Vagina (tissue), 2 donors: ENCODE measurements at regions not wholly inside any gene's neighbourhood (a gene's known extent, or its start where the extent isn't known, plus 50 kb on each side); places are given as distances from the start of the nearest gene placed in this dataset.
A peak's percentile ranks its signal among the peaks of the same experiment; 100 is the strongest.

Source experiments
- DNase-seq, 2 donors: peaks; one replicate each; pipeline ENCODE4 v3.0.0-alpha.2; 2017; ENCODE audit errors: extremely low spot score in 2 of 2
- H3K27ac ChIP-seq: fragments of 200-600 bp; sonication (generic); one replicate; pipeline ENCODE4 v1.5.1; 2019
- H3K27me3 ChIP-seq: fragments of 200-600 bp; sonication (generic); one replicate; pipeline ENCODE4 v1.5.1; 2019
- H3K36me3 ChIP-seq, 2 donors: fragments of 200-600 bp; sonication (generic); one replicate each; pipeline ENCODE4 v1.5.1; 2017 to 2019
- H3K4me1 ChIP-seq: fragments of 200-600 bp; sonication (generic); one replicate; pipeline ENCODE4 v1.5.1; 2019
- H3K4me3 ChIP-seq, 2 donors: fragments of 200-600 bp; sonication (generic); 1 replicate in 1 of 2; 2 replicates in 1 of 2; pipeline ENCODE4 v1.5.1; 2016 to 2019
- H3K9me3 ChIP-seq: fragments of 200-600 bp; sonication (generic); one replicate; pipeline ENCODE4 v1.5.1; 2019
- POLR2A ChIP-seq, 2 donors: fragments of 450-650 bp; IDR thresholded peaks; one replicate each; pipeline ENCODE4 v1.6.1; 2017; ENCODE audit warnings: antibody characterized with exemption in 2 of 2, mild to moderate bottlenecking in 2 of 2, moderate library complexity in 2 of 2
- POLR2AphosphoS5 ChIP-seq, 2 donors: sonication (generic); formaldehyde crosslinking; IDR thresholded peaks; one replicate each; pipeline ENCODE4 v1.9.0; 2017; ENCODE audit warnings: antibody characterized with exemption in 2 of 2, mild to moderate bottlenecking in 2 of 2, low read depth in 1 of 2; ENCODE audit not compliant: insufficient read depth in 1 of 2
- intact Hi-C: fragments of 100-400 bp; cut with DNase I; formaldehyde crosslinking; loops from one replicate; pipeline ENCODE4 v1.15.1; 2023
- TF ChIP-seq, protein P1 (sequence below), 3 experiments: fragments of 450-650 bp in 2 of 3; fragments of 200-600 bp in 1 of 3; sonication (generic) in 1 of 3; IDR thresholded peaks; one replicate each; pipeline ENCODE4 v1.5.1; 2017 to 2019; ENCODE audit warnings: antibody characterized with exemption in 3 of 3, mild to moderate bottlenecking in 2 of 3, moderate library complexity in 2 of 3

DNA sequence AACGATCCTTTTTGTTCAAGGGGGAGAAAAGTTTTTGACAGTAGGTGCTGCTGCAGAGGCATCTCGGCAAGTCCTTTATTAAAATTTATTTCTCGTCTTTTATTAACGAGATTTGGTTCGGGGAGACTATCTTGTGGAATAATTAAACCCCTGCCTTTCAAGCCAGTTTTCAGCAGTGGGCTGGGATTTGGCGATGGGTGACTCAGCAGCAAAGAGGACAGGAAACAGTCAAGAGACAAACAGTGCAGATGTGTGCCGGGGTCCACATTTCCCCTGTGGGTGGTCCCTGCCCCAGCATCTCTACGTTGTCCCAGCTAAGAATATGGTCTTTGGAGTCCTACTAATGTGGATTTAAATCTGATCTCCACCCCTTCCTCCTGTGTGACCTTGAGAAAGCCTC is 282.8 kb downstream of the CDH26 start:
- intact Hi-C loops = no loop called here
- peak; percentile 37 to 43 for DNase-seq
- TF ChIP-seq, protein P1, sequence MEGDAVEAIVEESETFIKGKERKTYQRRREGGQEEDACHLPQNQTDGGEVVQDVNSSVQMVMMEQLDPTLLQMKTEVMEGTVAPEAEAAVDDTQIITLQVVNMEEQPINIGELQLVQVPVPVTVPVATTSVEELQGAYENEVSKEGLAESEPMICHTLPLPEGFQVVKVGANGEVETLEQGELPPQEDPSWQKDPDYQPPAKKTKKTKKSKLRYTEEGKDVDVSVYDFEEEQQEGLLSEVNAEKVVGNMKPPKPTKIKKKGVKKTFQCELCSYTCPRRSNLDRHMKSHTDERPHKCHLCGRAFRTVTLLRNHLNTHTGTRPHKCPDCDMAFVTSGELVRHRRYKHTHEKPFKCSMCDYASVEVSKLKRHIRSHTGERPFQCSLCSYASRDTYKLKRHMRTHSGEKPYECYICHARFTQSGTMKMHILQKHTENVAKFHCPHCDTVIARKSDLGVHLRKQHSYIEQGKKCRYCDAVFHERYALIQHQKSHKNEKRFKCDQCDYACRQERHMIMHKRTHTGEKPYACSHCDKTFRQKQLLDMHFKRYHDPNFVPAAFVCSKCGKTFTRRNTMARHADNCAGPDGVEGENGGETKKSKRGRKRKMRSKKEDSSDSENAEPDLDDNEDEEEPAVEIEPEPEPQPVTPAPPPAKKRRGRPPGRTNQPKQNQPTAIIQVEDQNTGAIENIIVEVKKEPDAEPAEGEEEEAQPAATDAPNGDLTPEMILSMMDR (IDR thresholded peaks at IDR 0.05) = no peak
- TF ChIP-seq POLR2A (IDR thresholded peaks at IDR 0.05) = no peak
- TF ChIP-seq POLR2AphosphoS5 (IDR thresholded peaks at IDR 0.05; ENCODE audit: insufficient read depth in 1 of 2, low read depth in 1 of 2) = no peak

DNA sequence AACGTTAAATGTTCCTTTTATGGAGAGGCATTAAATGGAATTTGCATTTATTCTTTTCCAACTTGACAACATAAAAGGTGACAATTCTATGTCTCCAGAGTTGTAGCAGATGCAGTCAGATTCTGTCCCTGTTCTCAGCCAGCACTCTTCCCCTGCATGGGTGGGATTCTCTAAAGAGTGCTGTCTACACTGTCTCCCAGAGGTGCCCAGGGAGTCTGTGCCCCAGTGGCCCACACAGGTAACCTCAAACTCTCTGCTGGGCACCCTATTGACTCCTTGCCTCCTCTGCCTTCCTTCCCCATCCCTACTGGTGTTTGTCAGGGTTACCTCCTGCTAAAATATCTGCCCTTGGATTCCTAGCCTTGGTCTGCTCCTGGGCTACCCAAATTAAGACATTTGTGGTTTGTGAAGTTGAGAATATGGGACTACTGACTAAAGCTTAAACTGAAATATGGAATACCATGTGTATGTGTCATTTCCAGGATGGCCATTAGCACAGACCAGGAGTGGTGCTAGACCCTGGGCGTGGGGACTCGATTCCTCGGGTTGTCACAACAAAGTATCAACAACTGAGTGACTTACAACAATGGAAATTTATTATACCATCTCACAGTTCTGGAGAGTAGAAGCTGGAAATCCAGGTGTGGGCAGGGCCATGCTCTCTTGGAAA is 284.7 kb downstream of the CDH26 start:
- no peaks in the 10 kb centered on the region for H3K4me1 ChIP-seq
- peak in 1 of 2 donors; percentile 54 for DNase-seq
- H3K9me3 ChIP-seq = no peaks in the 10 kb centered on the region
- no peak overlapping the region for H3K27ac ChIP-seq
- TF ChIP-seq POLR2AphosphoS5 (IDR thresholded peaks at IDR 0.05; ENCODE audit: insufficient read depth in 1 of 2, low read depth in 1 of 2) (no peak), POLR2A (IDR thresholded peaks at IDR 0.05) (no peak)
- TF ChIP-seq, protein P1 (IDR thresholded peaks at IDR 0.05) = no peak
- intact Hi-C loops = no loop called here
- no peaks in the 10 kb centered on the region for H3K36me3 ChIP-seq
- H3K27me3 ChIP-seq = no peaks in the 10 kb centered on the region
- no peak overlapping the region for H3K4me3 ChIP-seq

More for the DNA sequence above, 282.8 kb downstream of the CDH26 start:
- no peak overlapping the region for H3K4me3 ChIP-seq
- no peaks in the 10 kb centered on the region for H3K4me1 ChIP-seq
- H3K27ac ChIP-seq = no peak overlapping the region
- no peaks in the 10 kb centered on the region for H3K36me3 ChIP-seq
- H3K27me3 ChIP-seq = no peaks in the 10 kb centered on the region
- H3K9me3 ChIP-seq = no peaks in the 10 kb centered on the region

DNA sequence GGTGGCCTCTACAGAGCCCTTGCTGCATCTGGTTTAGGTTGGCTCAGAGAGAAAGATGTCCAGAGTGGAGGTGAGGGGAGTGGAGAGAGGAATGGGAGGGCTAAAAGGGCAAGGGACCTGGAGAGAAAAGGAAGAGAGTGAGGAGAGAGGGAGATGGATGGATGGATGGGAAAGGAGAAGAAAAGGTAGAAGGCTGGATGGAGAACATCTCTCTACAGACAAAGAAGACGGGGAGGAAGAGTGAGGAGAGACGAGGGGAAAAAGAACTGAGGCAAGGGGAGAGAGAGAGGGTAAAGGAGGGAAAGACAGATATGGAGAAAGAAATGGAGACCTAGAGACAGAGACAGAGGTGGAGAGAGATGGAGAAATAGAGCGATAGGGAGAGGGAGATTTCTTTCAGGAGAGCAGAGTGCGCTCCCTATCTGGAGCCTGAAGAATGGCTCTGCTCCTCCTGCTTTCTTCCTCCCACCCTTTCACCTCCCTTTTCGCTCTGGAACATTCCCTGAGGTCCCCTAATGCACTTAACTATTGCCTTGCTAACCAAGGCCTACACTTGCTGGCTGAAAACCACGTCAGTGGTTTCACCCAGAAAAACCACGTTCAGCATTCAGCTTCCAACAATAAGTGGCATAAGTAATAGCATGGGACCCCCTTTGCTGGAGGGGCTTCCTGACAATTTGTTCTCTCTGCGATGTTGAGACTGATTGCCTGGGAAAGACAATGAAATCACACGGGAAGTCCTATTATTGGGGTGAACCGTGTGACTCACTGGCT is 286.3 kb downstream of the CDH26 start:
- peak; percentile 20 to 58 for DNase-seq
- no peaks in the 10 kb centered on the region for H3K27me3 ChIP-seq
- H3K4me1 ChIP-seq = no peaks in the 10 kb centered on the region
- no peak overlapping the region for H3K4me3 ChIP-seq
- TF ChIP-seq POLR2A (IDR thresholded peaks at IDR 0.05) (no peak), POLR2AphosphoS5 (IDR thresholded peaks at IDR 0.05; ENCODE audit: insufficient read depth in 1 of 2, low read depth in 1 of 2) (no peak)
- TF ChIP-seq, protein P1 (IDR thresholded peaks at IDR 0.05) = no peak
- no peak overlapping the region for H3K27ac ChIP-seq
- no peaks in the 10 kb centered on the region for H3K36me3 ChIP-seq
- H3K9me3 ChIP-seq = no peaks in the 10 kb centered on the region
- intact Hi-C loops = loop anchor here (5.0 kb wide), 1 partner anchor 138 kb away; no protein-coding TSS in a partner anchor

DNA sequence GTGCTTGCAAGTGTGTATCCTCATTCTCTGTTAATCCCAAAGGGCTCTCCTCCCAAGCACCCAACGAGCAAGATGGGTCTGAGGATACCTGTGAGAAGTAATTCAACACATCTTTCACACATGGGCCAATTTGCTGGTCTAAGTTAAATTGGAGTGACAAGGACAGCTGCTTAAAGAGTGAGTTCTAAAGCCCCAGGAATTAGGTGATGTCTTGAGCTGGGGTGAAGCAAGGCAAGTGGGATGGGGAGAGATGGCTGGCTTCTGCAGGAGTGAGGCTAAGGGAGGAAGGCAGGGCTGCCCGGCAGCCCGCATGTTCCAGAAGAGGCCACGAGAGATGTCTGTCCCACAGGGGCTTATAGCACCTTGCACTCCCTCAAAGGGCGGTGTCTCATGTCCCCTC is 288.5 kb downstream of the CDH26 start:
- TF ChIP-seq, protein P1 (IDR thresholded peaks at IDR 0.05) = no peak
- TF ChIP-seq POLR2AphosphoS5 (IDR thresholded peaks at IDR 0.05; ENCODE audit: insufficient read depth in 1 of 2, low read depth in 1 of 2) (no peak), POLR2A (IDR thresholded peaks at IDR 0.05) (no peak)
- H3K36me3 ChIP-seq = no peaks in the 10 kb centered on the region
- no peaks in the 10 kb centered on the region for H3K4me1 ChIP-seq
- no peak overlapping the region for H3K27ac ChIP-seq
- no peak overlapping the region for H3K4me3 ChIP-seq
- DNase-seq = peak; percentile 34 to 58
- no peaks in the 10 kb centered on the region for H3K9me3 ChIP-seq
- no peaks in the 10 kb centered on the region for H3K27me3 ChIP-seq
- intact Hi-C loops = loop anchor here (5.0 kb wide), 1 partner anchor 136 kb away; no protein-coding TSS in a partner anchor
